Effector memory CD4-positive, alpha-beta T cell (primary cell): ENCODE measurements at regions not wholly inside any gene's neighbourhood (a gene's known extent, or its start where the extent isn't known, plus 50 kb on each side); places are given as distances from the start of the nearest gene placed in this dataset.

ENCODE experiments used
- DNase-seq, 3 donors: peaks; one replicate each; pipeline ENCODE4 v3.0.0-alpha.2; 2020
- H3K27ac ChIP-seq: 2 replicates; pipeline ENCODE4 v1.7.0; 2013; ENCODE audit warnings: mild to moderate bottlenecking, low read length, moderate library complexity; ENCODE audit not compliant: insufficient read depth, poor library complexity, severe bottlenecking
- H3K27me3 ChIP-seq: replicated peaks from 2 replicates; pipeline ENCODE4 v1.7.0; 2013; ENCODE audit warnings: mild to moderate bottlenecking, low read length; ENCODE audit not compliant: insufficient read depth, control insufficient read depth, poor library complexity, severe bottlenecking
- H3K36me3 ChIP-seq: 2 replicates; pipeline ENCODE4 v1.7.0; 2013; ENCODE audit warnings: mild to moderate bottlenecking, low read length, moderate library complexity; ENCODE audit not compliant: control insufficient read depth, insufficient read depth
- H3K4me1 ChIP-seq: 2 replicates; pipeline ENCODE4 v1.7.0; 2013; ENCODE audit warnings: low read length, mild to moderate bottlenecking; ENCODE audit not compliant: control insufficient read depth, insufficient read depth, poor library complexity, severe bottlenecking
- H3K4me3 ChIP-seq: 2 replicates; pipeline ENCODE4 v1.7.0; 2013; ENCODE audit warnings: low read length, low read depth, mild to moderate bottlenecking; ENCODE audit not compliant: insufficient read depth, poor library complexity, severe bottlenecking
- H3K9me3 ChIP-seq: 2 replicates; pipeline ENCODE4 v1.7.0; 2013; ENCODE audit warnings: mild to moderate bottlenecking, low read length, moderate library complexity; ENCODE audit not compliant: control insufficient read depth

DNA sequence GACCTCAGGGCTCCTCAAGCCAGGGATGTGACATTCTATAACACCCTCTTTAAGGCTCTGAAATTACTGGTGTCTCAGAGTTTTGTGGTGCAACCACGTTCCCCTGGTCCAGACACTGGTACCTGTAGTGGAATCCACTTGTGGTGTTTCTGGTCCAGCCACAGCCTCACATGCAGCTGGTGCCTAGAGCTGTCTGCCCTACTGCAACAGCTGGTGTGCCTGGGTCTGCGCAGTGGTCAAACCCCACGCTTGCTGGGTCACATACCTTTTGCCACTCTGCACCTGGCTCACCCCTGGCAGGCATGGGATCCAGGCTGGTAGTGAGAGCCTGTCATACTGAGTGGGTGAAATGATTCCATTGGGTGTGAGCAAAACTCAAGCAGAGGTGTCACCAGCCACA is 1230.2 kb upstream of the EYS start:
- no peak overlapping the region for H3K27ac ChIP-seq
- DNase-seq: no peak

GRCh38 chr6:66935612-66936011 is 1228.6 kb upstream of the EYS start:
- DNase-seq: no peak
- Histone ChIP-seq H3K27ac (no peak overlapping the region), H3K4me3 (no peak overlapping the region), H3K36me3 (no peaks in the 10 kb centered on the region), H3K9me3 (no peaks in the 10 kb centered on the region), H3K27me3 (no peaks in the 10 kb centered on the region), H3K4me1 (no peaks in the 10 kb centered on the region)

More for the DNA sequence above, 1230.2 kb upstream of the EYS start:
- H3K4me3 ChIP-seq: no peak overlapping the region
- H3K4me1 ChIP-seq: no peaks in the 10 kb centered on the region
- no peaks in the 10 kb centered on the region for H3K36me3 ChIP-seq
- H3K9me3 ChIP-seq: no peaks in the 10 kb centered on the region
- H3K27me3 ChIP-seq: no peaks in the 10 kb centered on the region

DNA sequence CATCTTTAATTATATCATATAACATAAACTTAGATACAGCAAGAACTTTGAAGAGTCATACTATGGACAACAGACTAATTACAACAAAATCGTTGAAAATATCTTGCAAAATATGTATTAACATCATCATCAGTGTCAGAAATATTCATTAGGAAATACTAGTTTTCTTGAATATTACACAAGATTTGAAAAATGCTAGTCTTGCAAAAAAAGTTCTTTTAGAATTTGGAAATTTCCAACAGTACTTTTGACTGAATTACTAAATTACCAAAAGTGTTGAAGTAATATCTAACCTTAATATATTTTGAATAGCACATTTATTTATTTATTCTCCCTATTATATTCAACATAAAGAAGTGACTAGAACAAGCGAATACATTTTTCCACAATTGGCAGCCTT is 1224.8 kb upstream of the EYS start:
- H3K4me3 ChIP-seq: no peak overlapping the region
- H3K36me3 ChIP-seq: no peaks in the 10 kb centered on the region
- H3K4me1 ChIP-seq: no peaks in the 10 kb centered on the region
- DNase-seq: no peak
- no peaks in the 10 kb centered on the region for H3K9me3 ChIP-seq
- H3K27ac ChIP-seq: no peak overlapping the region
- no peaks in the 10 kb centered on the region for H3K27me3 ChIP-seq

GRCh38 chr6:66930559-66931290 is 1223.7 kb upstream of the EYS start:
- no peak for DNase-seq
- no peak overlapping the region for H3K4me3 ChIP-seq
- H3K27ac ChIP-seq: no peak overlapping the region
- H3K4me1 ChIP-seq: no peaks in the 10 kb centered on the region
- no peaks in the 10 kb centered on the region for H3K9me3 ChIP-seq
- no peaks in the 10 kb centered on the region for H3K27me3 ChIP-seq
- H3K36me3 ChIP-seq: no peaks in the 10 kb centered on the region

- Histone ChIP-seq H3K9me3 (no peaks in the 10 kb centered on the region), H3K27me3 (no peaks in the 10 kb centered on the region), H3K4me1 (no peaks in the 10 kb centered on the region), H3K4me3 (no peak overlapping the region), H3K36me3 (no peaks in the 10 kb centered on the region), H3K27ac (no peak overlapping the region)
- DNase-seq: no peak
Measured at GRCh38 chr6:66926060-66926459, 1219.0 kb upstream of the EYS start.

GRCh38 chr6:66913657-66914056 is 1206.6 kb upstream of the EYS start:
- no peaks in the 10 kb centered on the region for H3K4me1 ChIP-seq
- H3K27me3 ChIP-seq: no peaks in the 10 kb centered on the region
- DNase-seq: no peak
- H3K4me3 ChIP-seq: no peak overlapping the region
- no peaks in the 10 kb centered on the region for H3K36me3 ChIP-seq
- H3K27ac ChIP-seq: no peak overlapping the region
- H3K9me3 ChIP-seq: no peaks in the 10 kb centered on the region

GRCh38 chr6:66902457-66902856 is 1195.4 kb upstream of the EYS start:
- H3K9me3 ChIP-seq: no peaks in the 10 kb centered on the region
- H3K4me3 ChIP-seq: no peak overlapping the region
- H3K4me1 ChIP-seq: no peaks in the 10 kb centered on the region
- DNase-seq: no peak
- no peaks in the 10 kb centered on the region for H3K27me3 ChIP-seq
- no peak overlapping the region for H3K27ac ChIP-seq
- no peaks in the 10 kb centered on the region for H3K36me3 ChIP-seq

DNA sequence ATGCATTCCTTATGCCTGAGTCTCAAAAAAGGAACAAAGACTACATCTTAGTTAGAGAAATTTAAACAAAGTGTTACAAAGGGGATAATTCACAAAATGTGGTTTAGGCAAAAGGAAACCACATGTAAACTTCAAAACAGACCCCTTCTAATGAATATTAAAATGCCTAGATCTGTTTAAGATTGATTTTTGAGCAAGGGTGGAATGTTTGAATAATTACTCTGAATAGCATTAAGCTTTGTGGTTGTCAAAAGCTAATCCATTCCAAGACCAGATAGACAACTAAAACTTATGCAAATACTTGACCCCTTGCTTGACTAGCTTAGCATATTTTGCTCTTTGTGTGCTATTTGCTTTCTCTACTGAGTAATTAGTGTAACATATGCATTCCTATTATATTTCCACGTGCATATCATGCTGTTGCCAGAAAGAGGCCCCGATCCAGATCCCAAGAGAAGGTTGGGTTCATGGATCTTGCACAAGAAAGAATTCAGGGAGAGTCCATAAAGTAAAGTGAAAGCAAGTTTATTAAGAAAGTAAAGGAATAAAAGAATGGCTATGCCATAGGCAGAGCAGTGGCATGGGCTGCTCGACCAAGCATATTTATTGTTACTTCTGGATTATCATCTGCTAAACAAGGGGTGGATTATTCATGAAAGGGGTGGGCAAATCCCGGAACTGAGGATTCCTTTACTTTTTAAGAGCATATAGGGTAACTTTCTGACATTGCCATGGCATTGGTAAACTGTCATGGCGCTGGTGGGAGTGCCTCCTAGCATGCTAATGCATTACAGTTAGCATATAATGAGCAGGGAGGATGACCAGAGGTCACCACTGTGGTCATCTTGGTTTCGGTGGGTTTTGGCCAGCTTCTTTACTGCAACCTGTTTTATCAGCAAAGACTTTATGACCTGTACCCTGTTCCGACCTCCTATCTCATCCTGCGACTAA is 1193.4 kb upstream of the EYS start:
- Histone ChIP-seq H3K27me3 (no peaks in the 10 kb centered on the region), H3K36me3 (no peaks in the 10 kb centered on the region), H3K27ac (no peak overlapping the region), H3K4me3 (no peak overlapping the region), H3K9me3 (peaks cover 4% of the 10 kb centered on the region), H3K4me1 (no peaks in the 10 kb centered on the region)
- no peak for DNase-seq

- Histone ChIP-seq H3K4me3 (no peak overlapping the region), H3K4me1 (no peaks in the 10 kb centered on the region), H3K27me3 (no peaks in the 10 kb centered on the region), H3K27ac (no peak overlapping the region), H3K36me3 (no peaks in the 10 kb centered on the region), H3K9me3 (peaks cover 4% of the 10 kb centered on the region)
- DNase-seq: no peak
Measured at GRCh38 chr6:66897576-66897975, 1190.5 kb upstream of the EYS start.

GRCh38 chr6:66896415-66896814 is 1189.4 kb upstream of the EYS start:
- DNase-seq: no peak
- Histone ChIP-seq H3K36me3 (no peaks in the 10 kb centered on the region), H3K4me3 (no peak overlapping the region), H3K27me3 (no peaks in the 10 kb centered on the region), H3K9me3 (peaks cover 4% of the 10 kb centered on the region), H3K4me1 (no peaks in the 10 kb centered on the region), H3K27ac (no peak overlapping the region)
